ENCODE measurements at regions not wholly inside any gene's neighbourhood (a gene's known extent, or its start where the extent isn't known, plus 50 kb on each side); places are given as distances from the start of the nearest gene placed in this dataset.
"Not testable (repeated sequence)": the region's sequence is repeated elsewhere in the genome, so short reads cannot be mapped to it uniquely, and the experiment has no call there.

DNA sequence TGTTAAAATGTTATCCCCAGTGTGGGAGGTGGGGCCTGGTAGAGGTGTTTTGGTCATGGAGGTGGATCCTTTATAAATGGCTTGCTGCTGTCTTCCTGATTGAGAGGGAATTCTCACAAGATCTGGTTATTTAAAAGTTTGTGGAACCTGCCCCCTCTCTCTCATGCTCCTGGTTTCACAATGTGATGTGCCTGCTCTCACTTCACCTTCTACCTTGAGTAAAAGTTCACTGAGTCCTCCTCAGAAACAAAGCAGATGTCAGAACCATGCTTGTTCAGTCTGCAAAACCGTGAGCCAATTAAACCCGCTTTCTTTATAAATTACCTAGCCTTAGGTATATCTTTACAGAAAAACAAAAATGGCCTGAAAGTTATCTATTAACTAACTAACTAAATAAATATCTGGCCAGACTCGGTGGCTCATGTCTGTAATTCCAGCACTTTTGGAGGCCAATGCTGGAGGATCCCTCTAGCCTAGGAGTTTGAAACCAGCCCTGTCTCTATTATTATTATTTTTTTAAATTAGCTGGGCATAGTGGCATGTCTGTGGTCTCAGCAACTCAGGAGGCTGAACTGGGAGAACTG is 1067.4 kb downstream of the CDH9 start:
- ATAC-seq (replicated peaks; ENCODE audit: extremely low read depth, poor library complexity, severe bottlenecking) (no peak), DNase-seq (ENCODE audit: low spot score in 2 of 2) (no peak)
- Mint-ChIP-seq H3K27ac (ENCODE audit: low read depth) (no peak overlapping the region), H3K9me3 (peaks cover 16% of the 10 kb centered on the region), H3K36me3 (ENCODE audit: insufficient read depth) (no peaks in the 10 kb centered on the region), H3K4me3 (no peak overlapping the region), H3K4me1 (no peaks in the 10 kb centered on the region), H3K27me3 (no peaks in the 10 kb centered on the region)

DNA sequence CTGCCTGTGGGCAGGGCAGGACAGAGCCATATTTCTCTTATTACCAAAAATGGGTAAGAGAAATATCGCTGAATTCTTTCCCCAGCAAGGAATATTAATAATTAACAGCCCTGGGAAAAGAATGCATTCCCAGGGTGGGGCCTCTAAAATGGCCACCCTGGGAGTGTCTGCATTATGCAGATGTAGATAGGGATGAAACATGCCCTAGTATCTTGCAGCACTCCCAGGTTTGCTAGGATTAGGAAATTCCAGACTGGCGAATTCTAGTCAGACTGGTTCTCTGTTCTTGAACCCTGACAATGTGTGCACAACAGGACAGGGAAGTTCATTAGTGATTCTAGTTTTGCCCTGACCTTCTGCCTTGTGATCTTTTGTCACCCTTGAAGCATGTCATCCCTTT is 1069.3 kb downstream of the CDH9 start:
- not testable (repeated sequence) for ATAC-seq (replicated peaks; ENCODE audit: extremely low read depth, poor library complexity, severe bottlenecking); H3K27me3 Mint-ChIP-seq; H3K27ac Mint-ChIP-seq (ENCODE audit: low read depth); H3K4me3 Mint-ChIP-seq; DNase-seq (ENCODE audit: low spot score in 2 of 2); H3K4me1 Mint-ChIP-seq; H3K36me3 Mint-ChIP-seq (ENCODE audit: insufficient read depth)
- H3K9me3 Mint-ChIP-seq, result peaks cover 20% of the 10 kb centered on the region

DNA sequence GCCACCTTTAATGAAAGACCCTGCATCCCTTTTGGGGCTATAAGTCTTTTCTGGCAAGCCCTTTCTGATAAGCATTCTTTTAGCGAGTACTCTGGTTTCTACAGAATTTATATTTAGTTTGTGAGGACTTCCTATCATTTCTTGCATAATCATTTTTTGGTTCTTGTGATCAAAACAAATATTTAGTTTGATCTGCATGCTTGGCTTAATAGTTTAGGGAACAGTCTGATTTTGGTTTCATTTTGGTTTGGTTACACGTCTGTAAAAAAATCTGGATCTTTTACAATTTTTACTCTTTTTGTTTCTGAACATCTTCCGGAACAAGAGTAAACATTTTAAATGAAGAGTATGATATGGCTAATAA is 1074.4 kb downstream of the CDH9 start:
- H3K9me3 Mint-ChIP-seq, result peaks cover 20% of the 10 kb centered on the region
- H3K4me1 Mint-ChIP-seq, result no peaks in the 10 kb centered on the region
- H3K36me3 Mint-ChIP-seq (ENCODE audit: insufficient read depth), result no peaks in the 10 kb centered on the region
- no peak overlapping the region for H3K27ac Mint-ChIP-seq (ENCODE audit: low read depth)
- no peak overlapping the region for H3K4me3 Mint-ChIP-seq
- DNase-seq (ENCODE audit: low spot score in 2 of 2), result no peak
- no peak for ATAC-seq (replicated peaks; ENCODE audit: extremely low read depth, poor library complexity, severe bottlenecking)
- H3K27me3 Mint-ChIP-seq, result no peaks in the 10 kb centered on the region

DNA sequence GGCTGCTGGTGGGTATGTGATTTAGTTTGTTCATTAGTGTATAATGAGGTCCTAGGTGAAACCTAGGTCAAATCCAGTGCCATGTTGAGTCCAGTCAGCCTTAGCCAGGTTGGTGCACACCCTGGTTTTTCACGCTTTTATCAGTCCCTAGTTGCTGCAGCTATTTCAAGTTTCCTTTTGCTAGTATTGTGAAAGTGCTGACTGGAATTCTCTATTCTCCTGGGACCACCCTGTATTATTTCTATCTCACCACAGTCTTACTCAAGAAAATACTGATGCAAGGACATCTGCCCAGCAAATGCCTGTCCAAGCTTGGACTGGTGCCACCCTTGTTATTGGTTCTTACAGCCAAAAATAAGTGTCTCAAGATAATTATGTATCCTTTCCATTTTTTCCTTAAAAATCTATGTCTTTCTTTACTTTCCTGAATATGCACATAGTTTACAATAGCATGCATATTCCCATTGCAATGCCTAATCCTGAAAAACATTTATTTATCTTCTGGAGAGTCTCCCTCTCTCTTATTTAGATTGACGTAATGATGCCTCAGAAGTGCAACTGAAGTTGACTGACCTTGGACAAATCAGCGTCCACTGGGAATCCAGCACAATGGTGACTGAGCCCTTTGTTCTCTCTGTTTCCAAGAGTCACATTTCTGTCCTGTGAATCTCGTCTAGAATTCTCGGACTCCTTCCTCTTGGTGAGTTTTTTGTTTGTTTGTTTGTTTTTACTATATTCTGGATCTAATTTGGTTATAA is 1075.0 kb downstream of the CDH9 start:
- H3K4me3 Mint-ChIP-seq, result no peak overlapping the region
- no peak overlapping the region for H3K27ac Mint-ChIP-seq (ENCODE audit: low read depth)
- DNase-seq (ENCODE audit: low spot score in 2 of 2), result no peak
- peaks cover 20% of the 10 kb centered on the region for H3K9me3 Mint-ChIP-seq
- no peaks in the 10 kb centered on the region for H3K27me3 Mint-ChIP-seq
- H3K4me1 Mint-ChIP-seq, result no peaks in the 10 kb centered on the region
- no peaks in the 10 kb centered on the region for H3K36me3 Mint-ChIP-seq (ENCODE audit: insufficient read depth)
- no peak for ATAC-seq (replicated peaks; ENCODE audit: extremely low read depth, poor library complexity, severe bottlenecking)

DNA sequence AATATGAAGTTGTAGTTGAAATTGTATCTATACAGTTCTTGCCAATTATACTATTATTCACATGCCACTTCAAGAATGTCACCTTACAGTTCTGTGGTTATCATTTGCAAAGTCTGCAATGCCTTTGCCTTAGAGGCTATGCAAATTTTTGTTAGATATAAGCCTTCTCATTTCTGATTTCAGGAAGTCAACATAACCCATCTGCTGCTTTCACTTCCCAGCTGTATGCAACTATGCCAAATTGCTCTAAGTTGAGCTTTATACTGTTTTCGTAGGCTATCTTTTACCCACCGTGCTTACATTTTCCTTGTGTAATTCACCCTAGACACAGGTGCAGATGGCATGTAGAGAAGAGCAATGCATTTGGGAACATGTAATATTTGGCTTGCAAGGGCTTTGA is 1083.0 kb downstream of the CDH9 start:
- Mint-ChIP-seq H3K27me3 (no peaks in the 10 kb centered on the region), H3K27ac (ENCODE audit: low read depth) (no peak overlapping the region), H3K4me3 (no peak overlapping the region), H3K9me3 (peaks cover 12% of the 10 kb centered on the region), H3K4me1 (no peaks in the 10 kb centered on the region), H3K36me3 (ENCODE audit: insufficient read depth) (no peaks in the 10 kb centered on the region)
- ATAC-seq (replicated peaks; ENCODE audit: extremely low read depth, poor library complexity, severe bottlenecking), result no peak
- DNase-seq (ENCODE audit: low spot score in 2 of 2), result no peak

DNA sequence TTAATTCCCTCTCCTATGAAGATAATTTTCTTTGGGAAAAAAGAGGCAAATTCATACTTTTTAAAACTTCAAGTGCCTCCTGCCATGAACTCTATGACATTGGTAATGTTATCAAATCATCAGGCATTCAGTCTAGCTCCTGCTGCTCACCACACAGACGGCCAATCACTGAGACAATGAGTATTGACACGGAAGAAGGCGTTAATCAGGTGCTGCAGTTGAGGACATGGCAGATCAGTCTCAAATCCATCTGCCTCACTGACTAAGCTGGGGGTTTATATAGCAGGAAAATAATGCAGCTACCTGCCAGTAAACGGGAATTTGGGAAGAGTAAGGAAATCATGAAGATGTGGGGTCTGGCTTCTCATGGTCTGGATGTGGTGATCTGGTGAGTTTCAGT is 1087.7 kb downstream of the CDH9 start:
- no peak overlapping the region for H3K4me3 Mint-ChIP-seq
- no peaks in the 10 kb centered on the region for H3K36me3 Mint-ChIP-seq (ENCODE audit: insufficient read depth)
- no peaks in the 10 kb centered on the region for H3K4me1 Mint-ChIP-seq
- H3K9me3 Mint-ChIP-seq, result peaks cover 19% of the 10 kb centered on the region
- H3K27ac Mint-ChIP-seq (ENCODE audit: low read depth), result no peak overlapping the region
- ATAC-seq (replicated peaks; ENCODE audit: extremely low read depth, poor library complexity, severe bottlenecking) (no peak), DNase-seq (ENCODE audit: low spot score in 2 of 2) (no peak)
- H3K27me3 Mint-ChIP-seq, result no peaks in the 10 kb centered on the region

DNA sequence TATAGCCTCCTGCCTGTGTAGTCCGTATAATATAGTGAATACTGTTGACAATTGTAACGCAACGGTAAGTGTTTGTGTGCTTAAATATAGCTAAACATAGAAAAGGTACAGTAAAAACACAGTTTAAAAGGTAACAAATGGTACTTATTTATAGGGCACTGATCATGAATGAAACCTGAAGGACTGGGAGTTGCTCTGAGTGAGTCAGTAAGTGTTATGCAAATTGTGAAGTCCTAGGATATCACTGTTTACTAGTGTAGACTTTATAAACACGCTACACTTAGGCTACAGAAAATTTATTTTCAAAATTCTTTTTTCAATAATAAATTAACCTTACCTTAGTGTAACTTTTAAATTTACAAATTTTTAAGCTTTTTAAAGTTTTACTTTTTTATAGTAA is 1090.1 kb downstream of the CDH9 start:
- H3K4me3 Mint-ChIP-seq, result no peak overlapping the region
- H3K9me3 Mint-ChIP-seq, result peaks cover 24% of the 10 kb centered on the region
- no peaks in the 10 kb centered on the region for H3K27me3 Mint-ChIP-seq
- no peaks in the 10 kb centered on the region for H3K36me3 Mint-ChIP-seq (ENCODE audit: insufficient read depth)
- ATAC-seq (replicated peaks; ENCODE audit: extremely low read depth, poor library complexity, severe bottlenecking) (no peak), DNase-seq (ENCODE audit: low spot score in 2 of 2) (no peak)
- no peak overlapping the region for H3K27ac Mint-ChIP-seq (ENCODE audit: low read depth)
- H3K4me1 Mint-ChIP-seq, result no peaks in the 10 kb centered on the region

DNA sequence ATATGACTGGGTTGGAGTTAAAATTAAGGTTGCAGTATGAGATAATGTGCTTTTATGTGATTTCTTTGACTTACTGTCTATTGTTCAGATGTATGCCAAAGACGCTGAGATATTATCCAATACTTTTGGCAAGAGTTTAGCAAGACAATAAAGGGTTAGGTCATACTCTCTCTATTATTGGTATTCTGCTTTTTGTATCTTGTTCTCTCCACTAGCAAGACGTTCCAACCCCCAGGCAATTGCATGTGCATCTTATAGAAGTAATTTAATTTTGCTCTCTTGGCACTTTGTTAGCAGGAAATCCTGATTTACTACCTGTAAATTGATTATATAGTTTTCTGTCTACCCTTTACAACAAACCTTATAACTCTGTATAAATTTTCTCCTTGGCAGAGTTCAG is 1093.6 kb downstream of the CDH9 start:
- ATAC-seq (replicated peaks; ENCODE audit: extremely low read depth, poor library complexity, severe bottlenecking), result no peak
- Mint-ChIP-seq H3K27me3 (no peaks in the 10 kb centered on the region), H3K27ac (ENCODE audit: low read depth) (no peak overlapping the region)

DNA sequence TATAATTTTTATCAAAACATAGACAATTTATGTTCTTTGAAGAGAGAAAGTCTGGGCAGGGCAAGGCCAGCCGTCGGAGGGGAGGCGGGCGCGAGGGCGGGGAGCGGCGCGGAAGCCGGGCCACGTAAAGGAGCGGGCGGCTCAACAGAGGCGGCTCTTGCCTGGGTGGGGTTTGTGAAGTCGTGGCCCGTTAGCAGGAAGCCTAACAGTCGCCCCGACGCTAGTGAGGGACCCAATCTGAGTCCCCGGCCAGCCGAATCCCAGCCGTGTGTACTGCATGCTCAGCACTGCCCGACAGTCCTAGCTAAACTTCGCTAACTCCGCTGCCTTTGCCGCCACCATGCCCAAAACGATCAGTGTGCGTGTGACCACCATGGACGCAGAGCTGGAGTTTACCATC is 1129.2 kb downstream of the CDH9 start:
- Mint-ChIP-seq H3K27ac (ENCODE audit: low read depth) (no peak overlapping the region), H3K27me3 (no peaks in the 10 kb centered on the region), H3K36me3 (ENCODE audit: insufficient read depth) (no peaks in the 10 kb centered on the region), H3K4me3 (no peak overlapping the region), H3K9me3 (peaks cover 22% of the 10 kb centered on the region), H3K4me1 (no peaks in the 10 kb centered on the region)
- DNase-seq (ENCODE audit: low spot score in 2 of 2), result no peak
- ATAC-seq (replicated peaks; ENCODE audit: extremely low read depth, poor library complexity, severe bottlenecking), result peak; percentile 32

More for the DNA sequence above, 1093.6 kb downstream of the CDH9 start:
- H3K4me3 Mint-ChIP-seq, result no peak overlapping the region
- no peak for DNase-seq (ENCODE audit: low spot score in 2 of 2)
- H3K4me1 Mint-ChIP-seq, result no peaks in the 10 kb centered on the region
- H3K9me3 Mint-ChIP-seq, result peaks cover 12% of the 10 kb centered on the region
- no peaks in the 10 kb centered on the region for H3K36me3 Mint-ChIP-seq (ENCODE audit: insufficient read depth)

DNA sequence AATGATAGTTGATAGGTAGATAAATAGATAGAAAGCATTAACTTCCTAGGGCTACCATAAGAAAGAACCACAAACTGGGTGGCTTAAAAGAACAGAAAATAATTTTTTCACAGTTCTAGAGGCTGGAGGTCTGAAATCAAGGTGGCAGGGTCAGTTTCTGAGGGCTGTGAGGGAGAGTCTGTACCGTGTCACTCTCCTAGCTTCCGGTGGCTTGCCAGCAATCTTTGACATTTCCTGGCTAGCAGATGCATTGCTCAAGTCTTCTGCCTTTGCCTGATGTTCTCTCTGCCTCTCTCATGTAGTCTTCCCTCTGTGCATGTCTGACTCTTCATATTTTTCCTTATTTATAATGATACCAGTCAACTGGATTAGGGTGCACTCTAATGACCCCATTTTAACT is 1132.7 kb downstream of the CDH9 start:
- no peaks in the 10 kb centered on the region for H3K36me3 Mint-ChIP-seq (ENCODE audit: insufficient read depth)

DNA sequence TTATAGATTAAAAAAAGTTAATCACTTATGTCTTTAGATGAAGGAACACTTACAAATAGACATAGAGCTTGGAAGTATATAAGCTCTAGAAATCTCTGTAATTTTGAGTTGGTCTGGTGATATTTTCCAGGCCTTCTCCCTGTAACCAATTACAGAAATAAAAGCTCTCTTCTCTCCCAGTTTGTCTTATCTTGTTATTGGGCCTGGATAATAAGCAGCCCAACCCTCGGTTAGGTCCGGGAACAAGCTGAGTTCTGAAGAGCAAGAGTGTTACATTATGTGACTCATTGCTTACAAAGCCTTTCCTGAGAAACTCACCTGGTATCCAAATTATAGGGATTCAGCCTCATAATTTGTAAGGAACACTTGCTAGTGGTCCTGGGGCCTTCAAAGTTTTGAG is 1146.2 kb downstream of the CDH9 start:
- Mint-ChIP-seq H3K4me3 (no peak overlapping the region), H3K36me3 (ENCODE audit: insufficient read depth) (no peaks in the 10 kb centered on the region), H3K9me3 (peaks cover 18% of the 10 kb centered on the region), H3K4me1 (no peaks in the 10 kb centered on the region), H3K27ac (ENCODE audit: low read depth) (no peak overlapping the region), H3K27me3 (no peaks in the 10 kb centered on the region)
- DNase-seq (ENCODE audit: low spot score in 2 of 2) (no peak), ATAC-seq (replicated peaks; ENCODE audit: extremely low read depth, poor library complexity, severe bottlenecking) (no peak)

More for the DNA sequence above, 1132.7 kb downstream of the CDH9 start:
- ATAC-seq (replicated peaks; ENCODE audit: extremely low read depth, poor library complexity, severe bottlenecking), result no peak
- Mint-ChIP-seq H3K9me3 (peaks cover 13% of the 10 kb centered on the region), H3K27ac (ENCODE audit: low read depth) (no peak overlapping the region), H3K4me3 (no peak overlapping the region), H3K27me3 (no peaks in the 10 kb centered on the region), H3K4me1 (no peaks in the 10 kb centered on the region)
- no peak for DNase-seq (ENCODE audit: low spot score in 2 of 2)

DNA sequence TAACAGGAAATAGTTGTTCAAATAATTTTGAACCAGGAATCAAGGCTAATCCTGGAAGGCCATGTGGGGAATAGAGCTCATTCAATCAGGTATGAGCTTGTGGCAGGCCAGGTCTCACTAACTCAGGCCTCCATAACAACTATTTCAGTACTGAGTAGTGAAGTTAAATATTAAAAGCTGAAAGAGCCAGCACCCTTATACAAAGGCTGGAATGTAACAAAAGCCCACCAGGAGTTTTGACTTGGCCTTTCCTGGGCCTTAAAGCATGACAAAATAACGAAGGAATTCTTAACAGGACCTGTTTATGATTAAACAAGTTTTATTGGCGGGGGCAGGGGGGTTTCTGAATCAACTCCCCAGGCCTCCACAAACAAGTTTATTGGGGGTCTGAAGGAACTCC is 1146.7 kb downstream of the CDH9 start:
- H3K9me3 Mint-ChIP-seq, result peaks cover 22% of the 10 kb centered on the region
- H3K36me3 Mint-ChIP-seq (ENCODE audit: insufficient read depth), result no peaks in the 10 kb centered on the region
- H3K4me1 Mint-ChIP-seq, result no peaks in the 10 kb centered on the region
- no peak overlapping the region for H3K4me3 Mint-ChIP-seq
- DNase-seq (ENCODE audit: low spot score in 2 of 2) (no peak), ATAC-seq (replicated peaks; ENCODE audit: extremely low read depth, poor library complexity, severe bottlenecking) (no peak)
- H3K27ac Mint-ChIP-seq (ENCODE audit: low read depth), result no peak overlapping the region
- no peaks in the 10 kb centered on the region for H3K27me3 Mint-ChIP-seq

DNA sequence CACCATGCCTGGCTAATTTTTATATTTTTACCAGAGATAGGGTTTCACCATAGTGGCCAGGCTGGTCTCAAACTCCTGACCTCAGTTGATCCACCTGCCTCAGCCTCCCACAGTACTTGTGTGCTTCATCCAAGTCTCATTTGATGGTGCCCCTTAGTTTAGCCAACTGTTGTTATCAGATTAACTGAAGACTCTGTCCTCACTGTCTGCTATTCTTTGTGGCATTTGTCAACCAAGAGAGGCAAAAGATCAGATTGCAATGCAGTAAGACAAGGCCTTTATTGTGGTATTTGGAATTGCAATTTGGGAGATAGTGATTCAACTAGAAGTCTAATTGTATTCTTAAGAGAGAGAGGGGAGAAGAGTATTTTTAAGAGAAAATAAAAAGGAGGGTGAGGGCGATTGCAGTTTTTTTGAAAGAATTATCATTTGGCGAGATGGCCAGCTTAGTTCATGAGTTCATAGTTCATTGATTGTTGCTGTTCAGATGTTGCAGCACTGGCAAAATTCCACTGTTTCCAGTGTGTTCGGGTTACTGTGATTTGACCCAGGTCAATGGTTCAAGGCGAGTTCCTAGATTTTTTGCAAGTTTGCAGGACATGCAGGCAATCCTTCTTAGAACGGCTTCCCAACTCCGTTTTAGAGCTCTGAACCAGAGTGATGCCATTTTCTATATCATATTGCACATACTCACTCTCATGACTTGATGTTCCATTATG is 1156.9 kb downstream of the CDH9 start:
- no peaks in the 10 kb centered on the region for H3K27me3 Mint-ChIP-seq
- DNase-seq (ENCODE audit: low spot score in 2 of 2) (no peak), ATAC-seq (replicated peaks; ENCODE audit: extremely low read depth, poor library complexity, severe bottlenecking) (no peak)
- H3K4me1 Mint-ChIP-seq, result no peaks in the 10 kb centered on the region
- H3K4me3 Mint-ChIP-seq, result no peak overlapping the region
- peaks cover 11% of the 10 kb centered on the region for H3K9me3 Mint-ChIP-seq
- peaks cover 2% of the 10 kb centered on the region for H3K36me3 Mint-ChIP-seq (ENCODE audit: insufficient read depth)
- no peak overlapping the region for H3K27ac Mint-ChIP-seq (ENCODE audit: low read depth)

All from central memory CD8-positive, alpha-beta T cell (primary cell).